ENCODE measurements at regions not wholly inside any gene's neighbourhood (a gene's known extent, or its start where the extent isn't known, plus 50 kb on each side); places are given as distances from the start of the nearest gene placed in this dataset.

DNA sequence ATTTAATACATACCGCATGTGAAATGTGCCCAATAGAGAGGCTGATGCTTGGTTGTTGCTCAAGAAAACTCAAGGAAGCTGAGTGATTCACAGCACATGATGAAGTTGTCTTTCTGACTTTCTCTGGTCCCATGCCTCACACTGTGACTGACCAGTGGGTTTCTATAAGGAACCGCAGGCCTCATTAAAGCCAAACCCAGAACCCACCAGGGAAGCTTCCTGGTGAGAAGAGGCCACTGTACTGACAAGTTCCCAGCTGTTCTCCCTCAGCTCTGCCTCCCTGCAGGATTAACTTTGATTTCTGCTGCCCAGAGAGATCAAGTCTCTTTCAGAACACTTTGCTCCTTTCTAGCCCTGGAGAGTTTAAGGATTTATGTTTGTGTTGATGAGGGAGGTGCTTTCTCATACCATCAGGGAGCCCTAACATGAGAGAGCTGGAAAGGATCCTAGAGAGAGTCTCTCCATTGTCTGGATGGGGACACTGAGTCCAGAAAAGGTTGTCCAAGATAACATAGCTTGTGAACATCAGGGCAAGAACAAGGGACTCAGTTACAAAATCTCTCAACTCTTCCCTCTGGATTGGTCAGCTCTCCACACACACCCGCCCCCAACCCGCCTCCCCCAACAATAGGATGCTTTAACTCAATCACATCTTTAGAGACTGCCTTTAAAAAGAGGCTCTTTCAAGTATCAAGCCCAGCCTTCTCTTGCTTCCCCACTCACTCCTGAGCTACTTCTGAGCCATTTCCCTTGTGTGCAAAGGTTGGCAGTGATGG is 303.2 kb upstream of the TLE3 start:
- H3K79me2 ChIP-seq (ENCODE audit: control insufficient read depth, insufficient read depth, low read length): no peaks in the 10 kb centered on the region
- H3K4me1 ChIP-seq (ENCODE audit: control insufficient read depth, insufficient read depth, low read length): no peaks in the 10 kb centered on the region
- DNase-seq (ENCODE audit: low read depth, low spot score): no peak
- no peaks in the 10 kb centered on the region for H3K36me3 ChIP-seq (ENCODE audit: control insufficient read depth in 2 of 2, insufficient read depth in 2 of 2, low read length in 1 of 2)
- ChIA-PET CTCF (no interaction called here), POLR2A (interaction anchor here (0.7 kb wide), 1 partner anchor 399 kb away, joined by 3 read pairs; no protein-coding TSS in a partner anchor), RAD21 (ENCODE audit: unreplicated experiment) (no interaction called here), SMC1A (ENCODE audit: uncharacterized antibody, unreplicated experiment) (interaction anchor here (0.9 kb wide), 1 partner anchor 10 kb away, joined by 3 read pairs; no protein-coding TSS in a partner anchor)
- no peak overlapping the region for H3K27ac ChIP-seq (ENCODE audit: control insufficient read depth, insufficient read depth)
- H2AFZ ChIP-seq (ENCODE audit: control insufficient read depth, low read depth, low read length): no peak overlapping the region
- no peak for FAIRE-seq
- no peak overlapping the region for H3K4me2 ChIP-seq (ENCODE audit: control insufficient read depth, insufficient read depth)
- in situ Hi-C loops (cut with MboI): no loop called here
- 37% methylated on average over 3 of the region's 4 CpGs for WGBS (ENCODE audit: insufficient coverage, insufficient replicate concordance, low lambda C conversion rate, missing lambda C conversion rate)
- H4K20me1 ChIP-seq (ENCODE audit: control insufficient read depth, insufficient read depth): no peaks in the 10 kb centered on the region
- no peaks in the 10 kb centered on the region for H3K9me3 ChIP-seq (replicated peaks; ENCODE audit: control insufficient read depth, insufficient read depth, low read length)
- intact Hi-C loops (cut with micrococcal nuclease; ENCODE audit: unreplicated experiment): no loop called here
- no peak overlapping the region for H3K4me3 ChIP-seq
- BruUV-seq (replicated peaks): no TSS peak
- H3K9ac ChIP-seq (ENCODE audit: control insufficient read depth, insufficient read depth, low read length): no peak overlapping the region
- peaks cover 0 to 4% of the 10 kb centered on the region in 2 experiments; a peak in 1 of 4 replicates for H3K27me3 ChIP-seq (replicated peaks in 1 of 2; ENCODE audit: control insufficient read depth in 2 of 2, insufficient read depth in 2 of 2, low read length in 1 of 2)
- no peak for ATAC-seq
- TF ChIP-seq MYB (IDR thresholded peaks at IDR 0.05; ENCODE audit: borderline replicate concordance, low read depth, low read length) (no peak), CBX3 (IDR thresholded peaks at IDR 0.05; ENCODE audit: borderline replicate concordance, low read depth) (no peak), POLR2A (IDR thresholded peaks at IDR 0.05; ENCODE audit: low read depth, low read length) (no peak), SMAD1 (IDR thresholded peaks at IDR 0.05; ENCODE audit: low read depth, partially characterized antibody) (no peak), MEF2B (IDR thresholded peaks at IDR 0.05; ENCODE audit: partially characterized antibody, poor library complexity, severe bottlenecking) (no peak), MEF2A (IDR thresholded peaks at IDR 0.05; ENCODE audit: insufficient read depth, low read depth, low read length) (no peak), MXI1 (IDR thresholded peaks at IDR 0.05; ENCODE audit: low read depth, low read length) (no peak), JUNB (IDR thresholded peaks at IDR 0.05) (no peak), TAF1 (IDR thresholded peaks at IDR 0.05; ENCODE audit: borderline replicate concordance, low read depth, low read length) (no peak), CBFB (IDR thresholded peaks at IDR 0.05; ENCODE audit: low read depth) (no peak), KDM1A (IDR thresholded peaks at IDR 0.05; ENCODE audit: borderline replicate concordance) (no peak), SMC3 (IDR thresholded peaks at IDR 0.05; ENCODE audit: borderline replicate concordance, low read length) (no peak), POLR2AphosphoS2 (IDR thresholded peaks at IDR 0.05; ENCODE audit: low read depth, low read length) (no peak)
- TF ChIP-seq, protein P1, sequence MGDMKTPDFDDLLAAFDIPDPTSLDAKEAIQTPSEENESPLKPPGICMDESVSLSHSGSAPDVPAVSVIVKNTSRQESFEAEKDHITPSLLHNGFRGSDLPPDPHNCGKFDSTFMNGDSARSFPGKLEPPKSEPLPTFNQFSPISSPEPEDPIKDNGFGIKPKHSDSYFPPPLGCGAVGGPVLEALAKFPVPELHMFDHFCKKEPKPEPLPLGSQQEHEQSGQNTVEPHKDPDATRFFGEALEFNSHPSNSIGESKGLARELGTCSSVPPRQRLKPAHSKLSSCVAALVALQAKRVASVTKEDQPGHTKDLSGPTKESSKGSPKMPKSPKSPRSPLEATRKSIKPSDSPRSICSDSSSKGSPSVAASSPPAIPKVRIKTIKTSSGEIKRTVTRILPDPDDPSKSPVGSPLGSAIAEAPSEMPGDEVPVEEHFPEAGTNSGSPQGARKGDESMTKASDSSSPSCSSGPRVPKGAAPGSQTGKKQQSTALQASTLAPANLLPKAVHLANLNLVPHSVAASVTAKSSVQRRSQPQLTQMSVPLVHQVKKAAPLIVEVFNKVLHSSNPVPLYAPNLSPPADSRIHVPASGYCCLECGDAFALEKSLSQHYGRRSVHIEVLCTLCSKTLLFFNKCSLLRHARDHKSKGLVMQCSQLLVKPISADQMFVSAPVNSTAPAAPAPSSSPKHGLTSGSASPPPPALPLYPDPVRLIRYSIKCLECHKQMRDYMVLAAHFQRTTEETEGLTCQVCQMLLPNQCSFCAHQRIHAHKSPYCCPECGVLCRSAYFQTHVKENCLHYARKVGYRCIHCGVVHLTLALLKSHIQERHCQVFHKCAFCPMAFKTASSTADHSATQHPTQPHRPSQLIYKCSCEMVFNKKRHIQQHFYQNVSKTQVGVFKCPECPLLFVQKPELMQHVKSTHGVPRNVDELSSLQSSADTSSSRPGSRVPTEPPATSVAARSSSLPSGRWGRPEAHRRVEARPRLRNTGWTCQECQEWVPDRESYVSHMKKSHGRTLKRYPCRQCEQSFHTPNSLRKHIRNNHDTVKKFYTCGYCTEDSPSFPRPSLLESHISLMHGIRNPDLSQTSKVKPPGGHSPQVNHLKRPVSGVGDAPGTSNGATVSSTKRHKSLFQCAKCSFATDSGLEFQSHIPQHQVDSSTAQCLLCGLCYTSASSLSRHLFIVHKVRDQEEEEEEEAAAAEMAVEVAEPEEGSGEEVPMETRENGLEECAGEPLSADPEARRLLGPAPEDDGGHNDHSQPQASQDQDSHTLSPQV (IDR thresholded peaks at IDR 0.05): no peak
- TF ChIP-seq, protein P2, sequence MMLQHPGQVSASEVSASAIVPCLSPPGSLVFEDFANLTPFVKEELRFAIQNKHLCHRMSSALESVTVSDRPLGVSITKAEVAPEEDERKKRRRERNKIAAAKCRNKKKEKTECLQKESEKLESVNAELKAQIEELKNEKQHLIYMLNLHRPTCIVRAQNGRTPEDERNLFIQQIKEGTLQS (IDR thresholded peaks at IDR 0.05; ENCODE audit: borderline replicate concordance, extremely low read depth, low read depth, low read length): no peak
- TF ChIP-seq, protein P3, sequence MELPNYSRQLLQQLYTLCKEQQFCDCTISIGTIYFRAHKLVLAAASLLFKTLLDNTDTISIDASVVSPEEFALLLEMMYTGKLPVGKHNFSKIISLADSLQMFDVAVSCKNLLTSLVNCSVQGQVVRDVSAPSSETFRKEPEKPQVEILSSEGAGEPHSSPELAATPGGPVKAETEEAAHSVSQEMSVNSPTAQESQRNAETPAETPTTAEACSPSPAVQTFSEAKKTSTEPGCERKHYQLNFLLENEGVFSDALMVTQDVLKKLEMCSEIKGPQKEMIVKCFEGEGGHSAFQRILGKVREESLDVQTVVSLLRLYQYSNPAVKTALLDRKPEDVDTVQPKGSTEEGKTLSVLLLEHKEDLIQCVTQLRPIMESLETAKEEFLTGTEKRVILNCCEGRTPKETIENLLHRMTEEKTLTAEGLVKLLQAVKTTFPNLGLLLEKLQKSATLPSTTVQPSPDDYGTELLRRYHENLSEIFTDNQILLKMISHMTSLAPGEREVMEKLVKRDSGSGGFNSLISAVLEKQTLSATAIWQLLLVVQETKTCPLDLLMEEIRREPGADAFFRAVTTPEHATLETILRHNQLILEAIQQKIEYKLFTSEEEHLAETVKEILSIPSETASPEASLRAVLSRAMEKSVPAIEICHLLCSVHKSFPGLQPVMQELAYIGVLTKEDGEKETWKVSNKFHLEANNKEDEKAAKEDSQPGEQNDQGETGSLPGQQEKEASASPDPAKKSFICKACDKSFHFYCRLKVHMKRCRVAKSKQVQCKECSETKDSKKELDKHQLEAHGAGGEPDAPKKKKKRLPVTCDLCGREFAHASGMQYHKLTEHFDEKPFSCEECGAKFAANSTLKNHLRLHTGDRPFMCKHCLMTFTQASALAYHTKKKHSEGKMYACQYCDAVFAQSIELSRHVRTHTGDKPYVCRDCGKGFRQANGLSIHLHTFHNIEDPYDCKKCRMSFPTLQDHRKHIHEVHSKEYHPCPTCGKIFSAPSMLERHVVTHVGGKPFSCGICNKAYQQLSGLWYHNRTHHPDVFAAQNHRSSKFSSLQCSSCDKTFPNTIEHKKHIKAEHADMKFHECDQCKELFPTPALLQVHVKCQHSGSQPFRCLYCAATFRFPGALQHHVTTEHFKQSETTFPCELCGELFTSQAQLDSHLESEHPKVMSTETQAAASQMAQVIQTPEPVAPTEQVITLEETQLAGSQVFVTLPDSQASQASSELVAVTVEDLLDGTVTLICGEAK (IDR thresholded peaks at IDR 0.05; ENCODE audit: borderline replicate concordance): no peak
